ENCODE measurements at regions not wholly inside any gene's neighbourhood (a gene's known extent, or its start where the extent isn't known, plus 50 kb on each side); places are given as distances from the start of the nearest gene placed in this dataset.

DNA sequence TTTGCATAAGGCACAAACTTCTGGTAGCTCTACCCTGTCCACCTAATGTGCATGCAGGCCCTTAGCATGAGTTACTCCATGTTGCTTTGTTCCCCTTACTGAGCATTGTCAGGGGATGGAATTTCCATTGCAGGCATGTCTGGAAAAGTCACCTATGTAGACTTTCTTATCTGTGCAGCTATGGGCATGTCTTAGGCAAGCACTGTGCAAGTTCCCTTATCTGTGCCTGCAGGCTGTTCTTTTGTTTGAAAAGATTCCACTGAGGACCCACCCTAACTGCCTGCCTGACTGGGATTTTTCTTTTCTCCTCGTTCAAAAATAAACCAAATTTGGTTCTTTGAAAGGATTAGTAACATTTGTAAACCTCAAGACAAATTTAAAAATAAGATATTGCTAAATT, 587.0 kb downstream of the CDH18 start:
- TF ChIP-seq SUZ12 (IDR thresholded peaks at IDR 0.05; ENCODE audit: extremely low read depth, insufficient read depth, insufficient read length) (no peak), YY1 (IDR thresholded peaks at IDR 0.05; ENCODE audit: insufficient read depth, insufficient read length) (no peak)

Measured in NT2/D1 (cell line).